ENCODE measurements at regions not wholly inside any gene's neighbourhood (a gene's known extent, or its start where the extent isn't known, plus 50 kb on each side); places are given as distances from the start of the nearest gene placed in this dataset.
"Not testable (repeated sequence)": the region's sequence is repeated elsewhere in the genome, so short reads cannot be mapped to it uniquely, and the experiment has no call there.

- no peaks in the 10 kb centered on the region for H3K36me3 ChIP-seq
- H3K27ac ChIP-seq: no peak overlapping the region
- no peaks in the 10 kb centered on the region for H3K27me3 ChIP-seq
- no peaks in the 10 kb centered on the region for H3K4me1 ChIP-seq (ENCODE audit: control insufficient read depth in 1 of 2, insufficient read depth in 1 of 2, low read depth in 1 of 2, low read length in 1 of 2)
- H3K9me3 ChIP-seq: no peaks in the 10 kb centered on the region
- H3K4me3 ChIP-seq (ENCODE audit: low read depth in 1 of 2, low read length in 1 of 2): no peak overlapping the region
- no peak for TF ChIP-seq CTCF (IDR thresholded peaks at IDR 0.05)
Observed at GRCh38 chr7:112692333-112692732, 97.9 kb downstream of the TMEM168 start.

- not testable (repeated sequence) for H3K27ac ChIP-seq
Observed at GRCh38 chr7:112697211-112697610, 93.0 kb downstream of the TMEM168 start.

GRCh38 chr7:112699725-112700513, 90.3 kb downstream of the TMEM168 start:
- Histone ChIP-seq H3K9me3 (no peaks in the 10 kb centered on the region), H3K36me3 (no peaks in the 10 kb centered on the region), H3K27me3 (no peaks in the 10 kb centered on the region), H3K4me1 (ENCODE audit: control insufficient read depth in 1 of 2, insufficient read depth in 1 of 2, low read depth in 1 of 2, low read length in 1 of 2) (no peaks in the 10 kb centered on the region), H3K27ac (no peak overlapping the region), H3K4me3 (ENCODE audit: low read depth in 1 of 2, low read length in 1 of 2) (no peak overlapping the region)
- TF ChIP-seq CTCF (IDR thresholded peaks at IDR 0.05): no peak

More at GRCh38 chr7:112697211-112697610, 93.0 kb downstream of the TMEM168 start:
- H3K27me3 ChIP-seq; H3K4me1 ChIP-seq (ENCODE audit: control insufficient read depth in 1 of 2, insufficient read depth in 1 of 2, low read depth in 1 of 2, low read length in 1 of 2); H3K36me3 ChIP-seq; H3K9me3 ChIP-seq; H3K4me3 ChIP-seq (ENCODE audit: low read depth in 1 of 2, low read length in 1 of 2): not testable (repeated sequence)

GRCh38 chr7:112701456-112701855, 88.7 kb downstream of the TMEM168 start:
- Histone ChIP-seq H3K4me1 (ENCODE audit: control insufficient read depth in 1 of 2, insufficient read depth in 1 of 2, low read depth in 1 of 2, low read length in 1 of 2) (no peaks in the 10 kb centered on the region), H3K36me3 (no peaks in the 10 kb centered on the region)
- no peak for TF ChIP-seq CTCF (IDR thresholded peaks at IDR 0.05)

GRCh38 chr7:112707655-112708054, 82.5 kb downstream of the TMEM168 start:
- H3K9me3 ChIP-seq: no peaks in the 10 kb centered on the region
- H3K27ac ChIP-seq: no peak overlapping the region
- no peaks in the 10 kb centered on the region for H3K27me3 ChIP-seq
- H3K4me3 ChIP-seq (ENCODE audit: low read depth in 1 of 2, low read length in 1 of 2): no peak overlapping the region
- no peak for TF ChIP-seq CTCF (IDR thresholded peaks at IDR 0.05)
- no peaks in the 10 kb centered on the region for H3K36me3 ChIP-seq
- no peaks in the 10 kb centered on the region for H3K4me1 ChIP-seq (ENCODE audit: control insufficient read depth in 1 of 2, insufficient read depth in 1 of 2, low read depth in 1 of 2, low read length in 1 of 2)

More at GRCh38 chr7:112701456-112701855, 88.7 kb downstream of the TMEM168 start:
- no peak overlapping the region for H3K27ac ChIP-seq
- H3K4me3 ChIP-seq (ENCODE audit: low read depth in 1 of 2, low read length in 1 of 2): no peak overlapping the region
- no peaks in the 10 kb centered on the region for H3K27me3 ChIP-seq
- H3K9me3 ChIP-seq: no peaks in the 10 kb centered on the region

GRCh38 chr7:112708236-112708635, 82.0 kb downstream of the TMEM168 start:
- Histone ChIP-seq H3K27me3 (no peaks in the 10 kb centered on the region), H3K27ac (no peak overlapping the region), H3K4me3 (ENCODE audit: low read depth in 1 of 2, low read length in 1 of 2) (no peak overlapping the region), H3K4me1 (ENCODE audit: control insufficient read depth in 1 of 2, insufficient read depth in 1 of 2, low read depth in 1 of 2, low read length in 1 of 2) (no peaks in the 10 kb centered on the region), H3K9me3 (no peaks in the 10 kb centered on the region), H3K36me3 (no peaks in the 10 kb centered on the region)
- no peak for TF ChIP-seq CTCF (IDR thresholded peaks at IDR 0.05)

All from neutrophil (primary cell).